A549 (cell line): ENCODE measurements at regions not wholly inside any gene's neighbourhood (a gene's known extent, or its start where the extent isn't known, plus 50 kb on each side); places are given as distances from the start of the nearest gene placed in this dataset.

Source experiments
- ATAC-seq, 2 experiments: fragments of 200-7000 bp in 1 of 2; fragments of >200 bp in 1 of 2; cut with Nextera tagmentation in 1 of 2; cut with Tn5 transposase in 1 of 2; 3 replicates each; pipeline versions ENCODE4 v1.8.0 to v1.9.1; 2018 to 2020; ENCODE audit warnings: mild to moderate bottlenecking in 1 of 2, moderate library complexity in 1 of 2
- CTCF ChIA-PET: fragments of 300-600 bp; sonication (Branson Sonifier 250); formaldehyde crosslinking; extraction: SDS; loops from one replicate; lab custom pipeline; 2021; ENCODE audit warnings: antibody characterized with exemption, inconsistent platforms; lab: Yijun Ruan, JAX
- POLR2A ChIA-PET: fragments of 350-600 bp; formaldehyde crosslinking; extraction: SDS; loops from one replicate; lab custom pipeline; 2021; ENCODE audit warnings: antibody characterized with exemption, inconsistent platforms; lab: Yijun Ruan, JAX
- DNase-seq, 2 experiments: peaks; one replicate each; pipeline versions ENCODE4 v3.0.0 to v3.0.0-alpha.2; 2011 to 2016; ENCODE audit warnings: low read depth in 1 of 2, low spot score in 1 of 2
- FAIRE-seq: peaks from 2 replicates; lab custom pipeline; 2011; peaks lifted over from hg19 to GRCh38; lab: Jason Lieb, UNC
- H3K27ac ChIP-seq, 2 experiments: fragments of >200 bp; sonication (Bioruptor Twin); formaldehyde crosslinking; 3 replicates each; pipeline ENCODE4 v1.5.1; 2016 to 2017
- H3K4me1 ChIP-seq: fragments of >200 bp; sonication (Bioruptor Twin); formaldehyde crosslinking; 3 replicates; pipeline ENCODE4 v1.6.1; 2016
- H3K4me2 ChIP-seq: fragments of >200 bp; sonication (Bioruptor Twin); formaldehyde crosslinking; 3 replicates; pipeline ENCODE4 v1.6.1; 2016
- H3K4me3 ChIP-seq: fragments of >200 bp; sonication (Bioruptor Twin); formaldehyde crosslinking; 3 replicates; pipeline ENCODE4 v1.5.1; 2016
- H3K9me3 ChIP-seq: fragments of >200 bp; sonication (Bioruptor Twin); formaldehyde crosslinking; 3 replicates; pipeline ENCODE4 v1.6.1; 2016
- CEBPB ChIP-seq, 2 experiments: fragments of >200 bp in 1 of 2; sonication (Bioruptor Twin) in 1 of 2; formaldehyde crosslinking in 1 of 2; IDR thresholded peaks; 2 replicates each; pipeline ENCODE4 v1.6.1; 2012 to 2016
- CHD4 ChIP-seq: fragments of 200-600 bp; sonication (generic); IDR thresholded peaks from 2 replicates; pipeline ENCODE4 v1.6.1; 2016; ENCODE audit warnings: antibody characterized with exemption, mild to moderate bottlenecking, borderline replicate concordance
- EHF ChIP-seq: fragments of 250-450 bp; sonication (Bioruptor Pico); IDR thresholded peaks from 2 replicates; pipeline ENCODE4 v1.5.0; 2020; ENCODE audit warnings: mild to moderate bottlenecking
- EHMT2 ChIP-seq: fragments of 200-600 bp; sonication (generic); IDR thresholded peaks from 2 replicates; pipeline ENCODE4 v1.6.1; 2016; ENCODE audit warnings: antibody characterized with exemption, low read depth, mild to moderate bottlenecking, moderate library complexity
- ESRRA ChIP-seq: fragments of 150-350 bp; IDR thresholded peaks from 2 replicates; pipeline ENCODE4 v1.6.1; 2014; ENCODE audit warnings: mild to moderate bottlenecking, low read length, borderline replicate concordance
- FOSL2 ChIP-seq, 2 experiments: fragments of 450-650 bp in 1 of 2; fragments of >200 bp in 1 of 2; sonication (Bioruptor Twin) in 1 of 2; formaldehyde crosslinking; IDR thresholded peaks; 2 replicates each; pipeline versions ENCODE4 v1.5.0 to v1.6.1; 2016 to 2020; ENCODE audit warnings: mild to moderate bottlenecking in 1 of 2, moderate library complexity in 1 of 2
- HDAC2 ChIP-seq: fragments of 200-600 bp; sonication (generic); IDR thresholded peaks from 2 replicates; pipeline ENCODE4 v1.6.1; 2016
- HOXA7 ChIP-seq: fragments of 250-450 bp; sonication (Bioruptor Pico); IDR thresholded peaks from 2 replicates; pipeline ENCODE4 v1.5.0; 2020; ENCODE audit warnings: mild to moderate bottlenecking, moderate library complexity
- HOXB5 ChIP-seq: fragments of 250-450 bp; sonication (Bioruptor Pico); IDR thresholded peaks from 2 replicates; pipeline ENCODE4 v1.5.0; 2020; ENCODE audit warnings: mild to moderate bottlenecking, moderate library complexity
- KDM5A ChIP-seq: fragments of 200-600 bp; sonication (generic); IDR thresholded peaks from 2 replicates; pipeline ENCODE4 v1.6.1; 2016; ENCODE audit warnings: antibody characterized with exemption, mild to moderate bottlenecking
- MAFK ChIP-seq: fragments of 450-650 bp; IDR thresholded peaks from 2 replicates; pipeline ENCODE4 v1.6.1; 2014; ENCODE audit not compliant: partially characterized antibody
- MAZ ChIP-seq: fragments of 150-350 bp; IDR thresholded peaks from 2 replicates; pipeline ENCODE4 v1.6.1; 2014; ENCODE audit warnings: antibody characterized with exemption, low read depth, low read length, borderline replicate concordance
- MYC ChIP-seq: IDR thresholded peaks from 2 replicates; pipeline ENCODE4 v1.6.1; 2012; ENCODE audit warnings: mild to moderate bottlenecking, inconsistent platforms, low read length, improper control_type of control experiment, borderline replicate concordance
- NFE2L2 ChIP-seq: fragments of 150-350 bp; conservative IDR thresholded peaks from 2 replicates; pipeline ENCODE4 v1.6.1; 2014; ENCODE audit warnings: low read length
- NR3C1 ChIP-seq: fragments of >200 bp; sonication (Bioruptor Twin); formaldehyde crosslinking; IDR thresholded peaks from 3 replicates; pipeline ENCODE4 v1.6.1; 2017
- POLR2A ChIP-seq: IDR thresholded peaks from 2 replicates; pipeline ENCODE4 v1.6.1; 2012; ENCODE audit warnings: mild to moderate bottlenecking, low read length
- RARB ChIP-seq: fragments of 250-450 bp; sonication (Bioruptor Pico); IDR thresholded peaks from 2 replicates; pipeline ENCODE4 v1.8.0; 2021; ENCODE audit warnings: mild to moderate bottlenecking, moderate library complexity
- RFX5 ChIP-seq: fragments of 450-650 bp; IDR thresholded peaks from 2 replicates; pipeline ENCODE4 v1.7.1; 2014; ENCODE audit warnings: antibody characterized with exemption, mild to moderate bottlenecking, moderate library complexity
- RNF2 ChIP-seq: fragments of 200-600 bp; sonication (generic); IDR thresholded peaks from 2 replicates; pipeline ENCODE4 v1.6.1; 2016; ENCODE audit warnings: low read depth, mild to moderate bottlenecking, antibody characterized with exemption, moderate library complexity, borderline replicate concordance
- SREBF2 ChIP-seq: fragments of 450-650 bp; IDR thresholded peaks from 2 replicates; pipeline ENCODE4 v1.6.1; 2014; ENCODE audit warnings: mild to moderate bottlenecking, moderate library complexity
- TFCP2L1 ChIP-seq: fragments of 250-450 bp; sonication (Bioruptor Pico); IDR thresholded peaks from 2 replicates; pipeline ENCODE4 v1.5.0; 2021; ENCODE audit warnings: mild to moderate bottlenecking
- TP53 ChIP-seq: fragments of 250-450 bp; sonication (Bioruptor Pico); IDR thresholded peaks from 2 replicates; pipeline ENCODE4 v1.5.0; 2021; ENCODE audit warnings: mild to moderate bottlenecking, moderate library complexity
- WGBS: methylation state at CpG from one replicate; pipeline ENCODE4 v1.1.6; 2017; ENCODE audit errors: missing lambda C conversion rate; 5-methylcytosine and 5-hydroxymethylcytosine counted together
- TF ChIP-seq, protein P1 (sequence below): fragments of 200-600 bp; sonication (generic); IDR thresholded peaks from 2 replicates; pipeline ENCODE4 v1.6.1; 2016; ENCODE audit warnings: antibody characterized with exemption, mild to moderate bottlenecking, moderate library complexity
- TF ChIP-seq, protein P2 (sequence below): fragments of 150-350 bp; IDR thresholded peaks from 2 replicates; pipeline ENCODE4 v1.6.1; 2014; ENCODE audit warnings: low read depth, mild to moderate bottlenecking, low read length
- TF ChIP-seq, protein P3 (sequence below): fragments of >200 bp; sonication (Bioruptor Twin); formaldehyde crosslinking; IDR thresholded peaks from 2 replicates; pipeline ENCODE4 v1.6.1; 2016

DNA sequence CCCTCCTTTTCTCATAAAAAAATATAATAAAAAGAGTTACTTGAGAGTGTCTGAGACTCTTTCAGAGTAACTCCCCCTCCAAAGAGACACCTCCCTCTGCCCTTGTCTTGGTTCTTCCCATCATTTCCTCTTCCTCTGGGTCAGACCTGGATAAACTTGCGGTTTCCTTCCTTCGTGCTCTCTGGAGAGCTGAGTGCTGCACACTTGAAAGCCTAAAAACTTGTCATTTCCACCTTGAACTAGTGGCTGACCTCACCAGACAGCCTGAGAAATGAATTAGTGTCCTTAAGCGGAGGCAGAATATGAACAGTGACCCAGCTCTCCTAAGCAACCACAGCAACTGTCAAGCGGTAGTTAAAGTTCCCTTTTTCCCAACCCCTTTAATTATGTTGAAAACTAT is 88.4 kb upstream of the PROX1 start:
- FAIRE-seq, result no peak
- ATAC-seq, result no peak
- ChIA-PET POLR2A (no interaction called here), CTCF (no interaction called here)
- no peaks in the 10 kb centered on the region for H3K4me1 ChIP-seq
- WGBS, result 28% methylated on average over 4 of the region's 4 CpGs
- no peaks in the 10 kb centered on the region for H3K9me3 ChIP-seq
- H3K4me2 ChIP-seq, result no peak overlapping the region
- TF ChIP-seq EHF (CRISPR knock-in tag) (no peak), HDAC2 (no peak), SREBF2 (no peak), MAZ (no peak), MYC (no peak), POLR2A (no peak), TFCP2L1 (no peak), NR3C1 (no peak), ESRRA (no peak), RARB (CRISPR knock-in tag) (no peak)
- H3K27ac ChIP-seq, result no peak overlapping the region
- no peak overlapping the region for H3K4me3 ChIP-seq
- DNase-seq, result no peak

DNA sequence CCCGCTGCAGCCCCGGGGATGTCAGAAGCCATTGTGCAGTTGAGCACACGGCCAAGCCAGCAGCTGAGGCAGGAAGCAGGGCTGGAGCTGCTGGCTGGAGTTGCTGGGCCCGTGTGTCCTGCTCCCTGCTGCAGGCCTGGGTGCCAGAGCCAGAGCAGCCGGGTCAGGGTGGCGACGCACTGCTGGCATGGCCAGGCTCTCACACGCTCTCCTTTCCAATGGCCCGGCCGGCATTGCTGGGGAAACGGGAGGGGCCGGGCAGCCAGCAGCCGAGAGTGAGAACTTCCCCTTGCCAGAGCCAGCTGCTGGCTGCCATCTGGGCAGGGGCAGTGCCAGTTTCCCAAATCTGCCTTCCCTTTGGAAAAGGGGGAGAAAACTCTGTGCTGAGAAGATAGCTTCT is 82.4 kb upstream of the PROX1 start:
- POLR2A ChIA-PET, result no interaction called here
- H3K4me1 ChIP-seq, result no peaks in the 10 kb centered on the region
- CTCF ChIA-PET, result no interaction called here
- ATAC-seq (no peak), FAIRE-seq (no peak), DNase-seq (no peak)
- H3K4me3 ChIP-seq, result no peak overlapping the region
- no peak overlapping the region for H3K27ac ChIP-seq
- TF ChIP-seq, protein P1, sequence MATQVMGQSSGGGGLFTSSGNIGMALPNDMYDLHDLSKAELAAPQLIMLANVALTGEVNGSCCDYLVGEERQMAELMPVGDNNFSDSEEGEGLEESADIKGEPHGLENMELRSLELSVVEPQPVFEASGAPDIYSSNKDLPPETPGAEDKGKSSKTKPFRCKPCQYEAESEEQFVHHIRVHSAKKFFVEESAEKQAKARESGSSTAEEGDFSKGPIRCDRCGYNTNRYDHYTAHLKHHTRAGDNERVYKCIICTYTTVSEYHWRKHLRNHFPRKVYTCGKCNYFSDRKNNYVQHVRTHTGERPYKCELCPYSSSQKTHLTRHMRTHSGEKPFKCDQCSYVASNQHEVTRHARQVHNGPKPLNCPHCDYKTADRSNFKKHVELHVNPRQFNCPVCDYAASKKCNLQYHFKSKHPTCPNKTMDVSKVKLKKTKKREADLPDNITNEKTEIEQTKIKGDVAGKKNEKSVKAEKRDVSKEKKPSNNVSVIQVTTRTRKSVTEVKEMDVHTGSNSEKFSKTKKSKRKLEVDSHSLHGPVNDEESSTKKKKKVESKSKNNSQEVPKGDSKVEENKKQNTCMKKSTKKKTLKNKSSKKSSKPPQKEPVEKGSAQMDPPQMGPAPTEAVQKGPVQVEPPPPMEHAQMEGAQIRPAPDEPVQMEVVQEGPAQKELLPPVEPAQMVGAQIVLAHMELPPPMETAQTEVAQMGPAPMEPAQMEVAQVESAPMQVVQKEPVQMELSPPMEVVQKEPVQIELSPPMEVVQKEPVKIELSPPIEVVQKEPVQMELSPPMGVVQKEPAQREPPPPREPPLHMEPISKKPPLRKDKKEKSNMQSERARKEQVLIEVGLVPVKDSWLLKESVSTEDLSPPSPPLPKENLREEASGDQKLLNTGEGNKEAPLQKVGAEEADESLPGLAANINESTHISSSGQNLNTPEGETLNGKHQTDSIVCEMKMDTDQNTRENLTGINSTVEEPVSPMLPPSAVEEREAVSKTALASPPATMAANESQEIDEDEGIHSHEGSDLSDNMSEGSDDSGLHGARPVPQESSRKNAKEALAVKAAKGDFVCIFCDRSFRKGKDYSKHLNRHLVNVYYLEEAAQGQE, result no peak
- TF ChIP-seq RFX5 (no peak), HOXB5 (no peak), KDM5A (no peak), MAFK (no peak), CHD4 (no peak), MYC (no peak), NFE2L2 (no peak), HOXA7 (CRISPR knock-in tag) (no peak), RNF2 (no peak), RARB (CRISPR knock-in tag) (no peak), EHMT2 (no peak)
- TF ChIP-seq, protein P2, sequence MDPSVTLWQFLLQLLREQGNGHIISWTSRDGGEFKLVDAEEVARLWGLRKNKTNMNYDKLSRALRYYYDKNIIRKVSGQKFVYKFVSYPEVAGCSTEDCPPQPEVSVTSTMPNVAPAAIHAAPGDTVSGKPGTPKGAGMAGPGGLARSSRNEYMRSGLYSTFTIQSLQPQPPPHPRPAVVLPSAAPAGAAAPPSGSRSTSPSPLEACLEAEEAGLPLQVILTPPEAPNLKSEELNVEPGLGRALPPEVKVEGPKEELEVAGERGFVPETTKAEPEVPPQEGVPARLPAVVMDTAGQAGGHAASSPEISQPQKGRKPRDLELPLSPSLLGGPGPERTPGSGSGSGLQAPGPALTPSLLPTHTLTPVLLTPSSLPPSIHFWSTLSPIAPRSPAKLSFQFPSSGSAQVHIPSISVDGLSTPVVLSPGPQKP, result no peak
- TF ChIP-seq, protein P3, sequence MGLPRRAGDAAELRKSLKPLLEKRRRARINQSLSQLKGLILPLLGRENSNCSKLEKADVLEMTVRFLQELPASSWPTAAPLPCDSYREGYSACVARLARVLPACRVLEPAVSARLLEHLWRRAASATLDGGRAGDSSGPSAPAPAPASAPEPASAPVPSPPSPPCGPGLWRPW, result no peak
- no peaks in the 10 kb centered on the region for H3K9me3 ChIP-seq
- no peak overlapping the region for H3K4me2 ChIP-seq
- WGBS, result 26% methylated on average over 7 of the region's 13 CpGs

DNA sequence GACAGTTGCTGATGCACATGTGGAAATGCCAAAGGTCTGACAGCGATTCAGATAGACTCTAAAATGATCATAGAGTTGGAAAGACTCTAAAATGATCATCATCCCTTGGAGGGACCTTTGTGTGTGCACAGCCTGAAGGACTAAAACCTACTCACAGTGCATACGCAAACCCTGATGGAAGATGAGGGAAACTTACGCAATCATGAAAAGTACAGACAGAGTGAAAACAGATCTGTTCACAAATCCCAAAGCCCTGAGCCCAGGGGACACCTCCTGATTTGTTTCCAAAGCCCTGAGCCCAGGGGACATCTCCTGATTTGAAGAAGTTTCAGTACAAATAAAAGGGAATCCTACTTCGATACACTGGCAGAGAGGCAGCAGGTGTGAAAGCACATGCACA is 79.3 kb upstream of the PROX1 start:
- ChIA-PET POLR2A (no interaction called here), CTCF (no interaction called here)
- TF ChIP-seq HOXB5, result no peak
- TF ChIP-seq FOSL2 (IDR thresholded peaks at IDR 0.05), result no peak
- no peak for TF ChIP-seq FOSL2 (CRISPR knock-in tag; IDR thresholded peaks at IDR 0.05)
- 0 out of 4 replicates have a peak, but pooled peaks of 1 of the 2 experiments have one; percentile 26 for TF ChIP-seq CEBPB (IDR thresholded peaks at IDR 0.05)
- TF ChIP-seq TP53 (CRISPR knock-in tag), result no peak
- no peaks in the 10 kb centered on the region for H3K4me1 ChIP-seq
- WGBS, result 52% methylated on average over 4 of the region's 4 CpGs
- FAIRE-seq (no peak), DNase-seq (no peak), ATAC-seq (no peak)
- no peak overlapping the region for H3K4me3 ChIP-seq
- no peak overlapping the region for H3K27ac ChIP-seq
- H3K4me2 ChIP-seq, result no peak overlapping the region
- no peaks in the 10 kb centered on the region for H3K9me3 ChIP-seq
